ENCODE measurements at regions not wholly inside any gene's neighbourhood (a gene's known extent, or its start where the extent isn't known, plus 50 kb on each side); places are given as distances from the start of the nearest gene placed in this dataset.

DNA sequence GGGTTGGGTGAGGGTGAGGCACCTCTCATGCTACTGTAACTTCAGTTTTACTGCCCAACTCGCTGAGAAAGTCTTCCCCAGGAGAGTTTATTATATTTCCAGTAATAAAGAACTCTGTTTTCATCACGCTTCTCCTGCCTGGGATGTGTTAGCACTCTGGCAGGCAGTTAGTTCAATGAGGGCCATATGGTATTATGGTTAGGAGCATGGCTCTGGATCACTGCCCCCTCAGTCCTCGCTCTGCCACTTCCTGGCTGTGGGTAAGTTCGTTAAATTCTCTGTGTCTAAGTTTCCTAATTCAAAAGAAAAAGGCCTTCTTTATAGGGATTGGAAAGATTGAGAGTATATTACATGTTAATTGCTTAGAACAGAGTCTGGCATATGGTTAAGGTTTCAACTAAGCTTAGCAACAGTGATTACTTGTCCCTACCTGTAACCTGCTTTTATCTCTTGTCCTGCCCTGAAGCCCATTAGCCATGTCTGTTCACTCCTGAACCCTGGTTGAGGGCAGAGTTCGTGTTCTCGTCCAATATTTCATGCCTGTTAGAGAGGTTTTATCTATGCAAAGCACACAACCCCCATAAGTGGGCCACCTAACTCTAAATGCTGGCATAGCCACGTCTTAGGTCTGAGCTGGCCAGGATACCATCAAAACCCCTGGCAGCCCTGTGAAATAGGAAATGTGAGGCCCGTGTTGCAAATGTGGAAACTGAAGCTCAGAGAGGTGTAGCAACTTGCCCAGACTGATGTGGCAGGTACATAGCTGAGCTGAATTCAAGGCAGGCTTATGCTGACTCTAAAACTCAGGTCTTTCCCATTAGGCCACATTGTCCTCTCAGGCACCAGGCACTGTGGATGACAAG, 342.5 kb upstream of the JARID2 start:
- Mint-ChIP-seq H3K4me3 (ENCODE audit: low read depth, unreplicated experiment) (no peak overlapping the region), H3K36me3 (ENCODE audit: insufficient read depth, unreplicated experiment) (no peaks in the 10 kb centered on the region), H3K27me3 (ENCODE audit: unreplicated experiment) (no peaks in the 10 kb centered on the region), H3K4me1 (ENCODE audit: low read depth, unreplicated experiment) (no peaks in the 10 kb centered on the region), H3K27ac (ENCODE audit: unreplicated experiment) (no peak overlapping the region), H3K9me3 (ENCODE audit: low read depth, unreplicated experiment) (no peaks in the 10 kb centered on the region)
- TF ChIP-seq CTCF (IDR thresholded peaks at IDR 0.05; ENCODE audit: unreplicated experiment) = no peak
- no peak for DNase-seq
- intact Hi-C loops (cut with micrococcal nuclease; ENCODE audit: unreplicated experiment) = no loop called here
- CTCF ChIA-PET = no interaction called here
- no TSS peak for BruUV-seq (replicated peaks)

DNA sequence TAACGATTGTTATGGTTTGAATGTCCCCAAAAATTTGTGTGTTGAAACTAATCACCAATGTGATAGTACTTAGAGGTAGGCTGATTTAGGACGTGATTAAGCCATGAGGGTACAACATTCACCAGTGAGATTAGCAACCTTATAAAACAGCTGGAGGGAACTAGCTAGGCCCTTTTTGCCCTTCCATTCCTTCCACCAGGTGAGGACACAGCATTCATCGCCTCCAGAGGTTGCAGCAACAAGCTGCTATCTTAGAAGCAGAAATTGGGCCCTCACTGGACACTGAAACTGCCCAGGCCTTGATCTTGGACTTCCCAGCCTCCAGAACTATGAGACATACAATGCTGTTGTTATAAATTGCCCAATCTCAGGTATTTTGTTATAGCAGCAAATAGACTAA, 340.7 kb upstream of the JARID2 start:
- TF ChIP-seq CTCF (IDR thresholded peaks at IDR 0.05; ENCODE audit: unreplicated experiment) = no peak
- Mint-ChIP-seq H3K4me1 (ENCODE audit: low read depth, unreplicated experiment) (no peaks in the 10 kb centered on the region), H3K36me3 (ENCODE audit: insufficient read depth, unreplicated experiment) (no peaks in the 10 kb centered on the region), H3K27ac (ENCODE audit: unreplicated experiment) (no peak overlapping the region), H3K27me3 (ENCODE audit: unreplicated experiment) (no peaks in the 10 kb centered on the region), H3K4me3 (ENCODE audit: low read depth, unreplicated experiment) (no peak overlapping the region), H3K9me3 (ENCODE audit: low read depth, unreplicated experiment) (no peaks in the 10 kb centered on the region)
- no TSS peak for BruUV-seq (replicated peaks)
- CTCF ChIA-PET = no interaction called here
- no peak for DNase-seq
- intact Hi-C loops (cut with micrococcal nuclease; ENCODE audit: unreplicated experiment) = no loop called here

GRCh38 chr6:14906621-14907020, 339.2 kb upstream of the JARID2 start:
- Mint-ChIP-seq H3K9me3 (ENCODE audit: low read depth, unreplicated experiment) (no peaks in the 10 kb centered on the region), H3K27me3 (ENCODE audit: unreplicated experiment) (no peaks in the 10 kb centered on the region), H3K36me3 (ENCODE audit: insufficient read depth, unreplicated experiment) (no peaks in the 10 kb centered on the region), H3K27ac (ENCODE audit: unreplicated experiment) (no peak overlapping the region), H3K4me3 (ENCODE audit: low read depth, unreplicated experiment) (no peak overlapping the region), H3K4me1 (ENCODE audit: low read depth, unreplicated experiment) (no peaks in the 10 kb centered on the region)
- intact Hi-C loops (cut with micrococcal nuclease; ENCODE audit: unreplicated experiment) = no loop called here
- TF ChIP-seq CTCF (IDR thresholded peaks at IDR 0.05; ENCODE audit: unreplicated experiment) = no peak
- CTCF ChIA-PET = no interaction called here
- no peak for DNase-seq
- BruUV-seq (replicated peaks) = no TSS peak

DNA sequence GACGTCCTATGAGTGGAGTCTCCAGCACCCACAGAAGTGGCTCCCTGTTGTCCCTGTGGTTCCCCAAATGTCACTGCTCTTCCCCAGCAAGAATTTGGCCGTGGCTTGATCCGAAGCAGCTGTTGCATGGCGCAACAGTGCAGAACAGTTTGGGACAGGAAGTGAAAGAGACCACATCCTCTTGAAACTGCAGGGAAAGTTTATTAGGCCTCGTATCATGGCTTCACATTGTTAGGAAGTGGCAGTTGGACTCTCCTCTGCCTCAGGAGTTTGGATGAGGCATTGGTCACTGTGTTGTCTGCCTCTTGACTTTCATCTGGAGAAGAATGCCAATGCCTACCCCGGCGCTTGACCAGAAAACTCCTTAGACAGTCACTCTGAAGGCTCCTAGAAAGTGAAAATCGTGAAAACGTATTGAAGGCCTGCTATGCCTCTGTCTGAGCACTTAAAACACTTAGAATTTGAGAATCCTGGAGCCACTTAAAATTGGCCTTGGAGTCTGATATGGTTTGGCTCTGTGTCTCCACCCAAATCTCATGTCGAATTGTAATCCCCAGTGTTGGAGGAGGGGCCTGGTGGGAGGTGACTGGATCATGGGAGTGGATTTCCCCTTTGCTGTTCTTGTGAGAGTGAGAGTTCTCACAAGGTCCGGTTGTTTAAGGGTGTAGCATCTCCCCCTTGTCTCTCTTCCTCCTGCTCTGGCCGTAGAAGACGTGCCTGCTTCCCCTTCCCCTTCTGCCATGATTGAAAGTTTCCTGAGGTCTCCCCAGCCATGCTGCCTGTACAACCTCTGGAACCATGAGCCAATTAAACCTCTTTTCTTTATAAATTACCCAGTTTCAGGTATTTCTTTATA, 334.9 kb upstream of the JARID2 start:
- Mint-ChIP-seq H3K27me3 (ENCODE audit: unreplicated experiment) (no peaks in the 10 kb centered on the region), H3K36me3 (ENCODE audit: insufficient read depth, unreplicated experiment) (no peaks in the 10 kb centered on the region), H3K4me3 (ENCODE audit: low read depth, unreplicated experiment) (no peak overlapping the region), H3K27ac (ENCODE audit: unreplicated experiment) (no peak overlapping the region), H3K9me3 (ENCODE audit: low read depth, unreplicated experiment) (no peaks in the 10 kb centered on the region), H3K4me1 (ENCODE audit: low read depth, unreplicated experiment) (no peaks in the 10 kb centered on the region)
- TF ChIP-seq CTCF (IDR thresholded peaks at IDR 0.05; ENCODE audit: unreplicated experiment) = no peak
- no TSS peak for BruUV-seq (replicated peaks)
- no peak for DNase-seq
- CTCF ChIA-PET = no interaction called here
- intact Hi-C loops (cut with micrococcal nuclease; ENCODE audit: unreplicated experiment) = no loop called here
